ENCODE measurements at regions not wholly inside any gene's neighbourhood (a gene's known extent, or its start where the extent isn't known, plus 50 kb on each side); places are given as distances from the start of the nearest gene placed in this dataset.
"Not testable (repeated sequence)": the region's sequence is repeated elsewhere in the genome, so short reads cannot be mapped to it uniquely, and the experiment has no call there.

DNA sequence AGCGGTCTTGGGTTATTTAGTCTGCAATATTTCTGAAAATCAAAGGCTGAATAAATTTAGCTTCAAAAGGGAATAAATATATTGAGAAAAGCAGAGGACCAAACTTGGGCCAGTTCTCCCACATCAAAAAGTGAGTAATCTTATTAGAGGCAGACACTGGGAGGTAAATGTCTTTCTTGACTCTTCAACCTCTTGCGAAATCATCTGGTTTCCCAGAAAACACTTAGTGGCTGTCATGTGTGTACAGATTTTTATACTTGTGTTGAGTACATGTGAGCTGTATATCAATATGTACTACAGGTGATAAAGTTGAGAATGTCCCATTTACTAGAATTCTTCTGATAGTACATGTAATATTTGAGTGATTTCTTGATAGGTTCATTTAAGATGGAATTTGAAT, 454.9 kb downstream of the PRR16 start:
- no peak for DNase-seq

DNA sequence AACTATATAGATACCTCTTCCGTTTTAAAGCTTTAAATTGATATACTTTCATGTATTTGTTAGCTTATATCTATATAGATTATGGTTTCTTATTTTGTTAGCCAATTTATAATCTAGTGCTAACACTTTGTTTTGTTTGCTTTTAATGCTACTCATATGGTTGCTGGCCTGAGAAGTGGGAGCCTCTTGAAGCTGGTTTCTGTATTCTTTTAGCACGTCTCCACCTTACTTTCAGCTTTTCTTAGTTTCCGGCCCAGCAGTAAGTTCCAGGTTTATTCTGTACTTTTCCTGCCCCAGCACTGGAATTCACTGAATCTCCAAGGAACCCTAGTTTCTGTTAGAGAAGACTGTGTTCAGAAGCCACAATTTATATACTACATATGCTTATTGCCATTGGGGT, 458.9 kb downstream of the PRR16 start:
- H3K36me3 ChIP-seq (replicated peaks; ENCODE audit: control insufficient read depth, insufficient read depth, low read length) = no peaks in the 10 kb centered on the region
- H3K4me3 ChIP-seq (ENCODE audit: insufficient read depth, low read depth, low read length) = no peak overlapping the region
- no peak for DNase-seq
- no peaks in the 10 kb centered on the region for H3K27me3 ChIP-seq (ENCODE audit: control insufficient read depth, insufficient read depth, low read length)

More for the DNA sequence above, 454.9 kb downstream of the PRR16 start:
- H3K4me3 ChIP-seq (ENCODE audit: insufficient read depth, low read depth, low read length) = no peak overlapping the region
- H3K36me3 ChIP-seq (replicated peaks; ENCODE audit: control insufficient read depth, insufficient read depth, low read length) = no peaks in the 10 kb centered on the region
- H3K27me3 ChIP-seq (ENCODE audit: control insufficient read depth, insufficient read depth, low read length) = no peaks in the 10 kb centered on the region

DNA sequence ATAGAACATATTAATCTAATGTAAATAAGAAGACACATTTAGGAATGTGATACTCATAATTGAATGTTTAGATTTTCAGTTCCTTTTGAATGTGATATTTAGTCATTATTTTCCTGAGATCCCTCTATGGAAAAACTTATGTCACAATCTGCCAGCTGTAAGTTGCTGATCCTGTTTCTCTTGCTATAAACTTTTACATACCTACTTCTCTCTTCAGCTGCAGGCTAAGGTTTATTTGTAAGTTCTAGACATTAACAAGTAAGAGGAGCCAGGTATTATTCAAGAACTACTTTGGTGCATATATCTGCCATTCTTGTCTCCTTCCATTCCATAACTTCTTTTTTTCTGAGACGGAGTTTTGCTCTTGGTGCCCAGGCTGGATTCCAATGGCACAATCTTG, 462.4 kb downstream of the PRR16 start:
- no peak for DNase-seq
- Histone ChIP-seq H3K36me3 (replicated peaks; ENCODE audit: control insufficient read depth, insufficient read depth, low read length) (no peaks in the 10 kb centered on the region), H3K4me3 (ENCODE audit: insufficient read depth, low read depth, low read length) (no peak overlapping the region), H3K27me3 (ENCODE audit: control insufficient read depth, insufficient read depth, low read length) (no peaks in the 10 kb centered on the region)

DNA sequence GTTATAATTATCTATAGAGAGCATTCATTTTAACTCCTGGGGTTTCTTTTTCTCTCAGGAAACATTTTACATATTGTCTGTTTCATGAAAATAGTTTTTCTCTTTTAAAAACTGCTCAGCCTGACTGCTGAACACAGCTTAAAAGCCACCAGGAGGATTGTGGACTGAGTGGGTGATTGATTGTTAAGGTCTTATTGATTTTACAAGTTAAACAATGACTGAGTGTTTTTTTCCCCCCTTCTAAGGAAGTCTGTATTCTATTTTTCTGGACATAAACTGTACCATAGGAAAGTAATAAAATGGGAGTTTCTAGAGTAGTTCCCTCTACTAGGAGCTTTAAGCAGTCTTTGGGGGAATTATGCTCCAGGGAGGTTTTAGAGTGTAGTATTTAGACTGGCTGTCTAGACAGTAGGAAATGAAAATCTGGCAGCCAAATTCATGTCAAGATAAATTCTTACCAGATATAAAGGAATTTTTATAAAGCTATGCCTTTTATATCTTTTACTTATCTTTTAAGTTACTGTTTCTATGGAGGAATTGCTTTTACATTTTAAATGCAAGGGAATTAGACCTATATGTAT, 463.9 kb downstream of the PRR16 start:
- no peak for DNase-seq
- no peaks in the 10 kb centered on the region for H3K27me3 ChIP-seq (ENCODE audit: control insufficient read depth, insufficient read depth, low read length)
- H3K4me3 ChIP-seq (ENCODE audit: insufficient read depth, low read depth, low read length) = no peak overlapping the region

DNA sequence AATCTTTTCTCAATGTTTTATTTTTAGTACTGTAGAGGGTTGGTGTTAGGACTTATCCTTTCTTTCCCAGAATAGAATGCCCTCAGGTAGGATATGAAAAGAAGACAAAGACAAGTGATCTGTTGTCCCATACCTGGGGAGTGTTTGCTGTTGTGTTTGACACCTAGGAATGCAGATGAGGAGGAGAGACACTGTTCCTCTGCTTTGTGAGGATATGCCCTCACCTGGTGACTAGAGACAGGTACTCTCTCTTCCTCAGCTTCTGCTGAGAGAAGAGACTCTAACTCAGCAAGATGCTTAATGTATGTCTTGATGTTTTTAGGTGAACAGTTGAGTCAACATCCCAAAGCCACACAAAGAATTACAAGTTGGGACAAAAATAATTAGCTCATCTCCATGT, 468.4 kb downstream of the PRR16 start:
- Histone ChIP-seq H3K27me3 (ENCODE audit: control insufficient read depth, insufficient read depth, low read length) (no peaks in the 10 kb centered on the region), H3K4me3 (ENCODE audit: insufficient read depth, low read depth, low read length) (no peak overlapping the region), H3K36me3 (replicated peaks; ENCODE audit: control insufficient read depth, insufficient read depth, low read length) (no peaks in the 10 kb centered on the region)
- DNase-seq = peak; percentile 13

More for the DNA sequence above, 463.9 kb downstream of the PRR16 start:
- no peaks in the 10 kb centered on the region for H3K36me3 ChIP-seq (replicated peaks; ENCODE audit: control insufficient read depth, insufficient read depth, low read length)

DNA sequence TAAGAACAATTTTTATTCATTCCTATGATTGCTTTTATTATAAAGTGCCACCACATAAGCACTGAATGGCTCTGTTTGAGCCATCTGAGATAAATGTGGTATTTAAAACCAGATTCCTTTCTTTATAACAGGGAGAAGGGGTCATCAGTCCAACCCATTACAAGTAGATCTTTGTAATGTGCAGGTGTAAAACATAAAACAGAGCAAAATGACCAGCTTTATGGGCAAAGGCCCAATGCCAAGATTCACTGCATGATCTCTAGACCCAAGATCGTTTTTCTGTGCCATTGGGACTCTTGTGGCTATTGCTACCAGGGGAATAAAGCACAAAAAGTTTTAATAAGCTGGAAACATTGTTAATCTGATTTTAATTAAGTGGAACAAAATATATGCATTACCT, 469.9 kb downstream of the PRR16 start:
- DNase-seq = no peak
- H3K36me3 ChIP-seq (replicated peaks; ENCODE audit: control insufficient read depth, insufficient read depth, low read length) = no peaks in the 10 kb centered on the region

DNA sequence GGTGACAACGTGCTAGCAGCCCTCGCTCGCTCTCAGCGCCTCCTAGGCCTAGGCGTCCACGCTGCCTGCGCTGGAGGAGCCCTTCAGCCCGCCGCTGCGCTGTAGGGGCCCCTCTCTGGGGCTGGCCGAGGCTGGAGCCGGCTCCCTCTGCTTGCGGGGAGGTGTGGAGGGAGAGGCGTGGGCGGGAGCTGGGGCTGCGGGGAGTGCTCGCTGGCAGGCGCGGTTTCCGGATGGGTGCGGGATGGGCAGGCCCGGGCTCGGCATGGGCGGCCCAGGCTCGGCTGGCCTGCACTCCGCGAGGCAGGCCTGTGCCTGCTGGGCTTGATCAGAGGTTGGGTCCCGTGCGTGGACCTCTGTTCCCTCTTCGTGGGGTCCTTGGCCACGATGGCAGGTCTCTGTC, 472.6 kb downstream of the PRR16 start:
- no peak overlapping the region for H3K4me3 ChIP-seq (ENCODE audit: insufficient read depth, low read depth, low read length)
- no peak for DNase-seq
- no peaks in the 10 kb centered on the region for H3K27me3 ChIP-seq (ENCODE audit: control insufficient read depth, insufficient read depth, low read length)
- no peaks in the 10 kb centered on the region for H3K36me3 ChIP-seq (replicated peaks; ENCODE audit: control insufficient read depth, insufficient read depth, low read length)

More for the DNA sequence above, 469.9 kb downstream of the PRR16 start:
- Histone ChIP-seq H3K27me3 (ENCODE audit: control insufficient read depth, insufficient read depth, low read length) (no peaks in the 10 kb centered on the region), H3K4me3 (ENCODE audit: insufficient read depth, low read depth, low read length) (no peak overlapping the region)

DNA sequence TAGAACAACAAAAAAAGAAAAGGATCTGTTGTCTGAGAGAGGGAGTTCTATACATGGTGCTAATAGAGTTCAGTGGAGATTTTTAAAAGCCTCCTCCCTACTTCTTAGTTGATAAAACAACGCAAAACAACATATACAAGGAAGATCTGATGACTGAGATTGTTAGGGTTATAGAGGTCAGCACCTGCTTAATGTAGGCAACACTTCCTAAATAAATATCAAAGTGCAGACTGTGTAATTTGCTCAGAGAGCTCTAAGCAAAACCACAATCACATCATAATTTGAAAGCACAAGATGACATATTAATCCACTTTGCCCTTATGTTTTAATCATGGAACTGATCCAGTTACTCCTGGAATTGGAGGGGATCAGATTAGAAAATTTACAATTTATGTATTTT, 474.5 kb downstream of the PRR16 start:
- DNase-seq = no peak
- no peaks in the 10 kb centered on the region for H3K27me3 ChIP-seq (ENCODE audit: control insufficient read depth, insufficient read depth, low read length)
- H3K36me3 ChIP-seq (replicated peaks; ENCODE audit: control insufficient read depth, insufficient read depth, low read length) = no peaks in the 10 kb centered on the region
- no peak overlapping the region for H3K4me3 ChIP-seq (ENCODE audit: insufficient read depth, low read depth, low read length)

DNA sequence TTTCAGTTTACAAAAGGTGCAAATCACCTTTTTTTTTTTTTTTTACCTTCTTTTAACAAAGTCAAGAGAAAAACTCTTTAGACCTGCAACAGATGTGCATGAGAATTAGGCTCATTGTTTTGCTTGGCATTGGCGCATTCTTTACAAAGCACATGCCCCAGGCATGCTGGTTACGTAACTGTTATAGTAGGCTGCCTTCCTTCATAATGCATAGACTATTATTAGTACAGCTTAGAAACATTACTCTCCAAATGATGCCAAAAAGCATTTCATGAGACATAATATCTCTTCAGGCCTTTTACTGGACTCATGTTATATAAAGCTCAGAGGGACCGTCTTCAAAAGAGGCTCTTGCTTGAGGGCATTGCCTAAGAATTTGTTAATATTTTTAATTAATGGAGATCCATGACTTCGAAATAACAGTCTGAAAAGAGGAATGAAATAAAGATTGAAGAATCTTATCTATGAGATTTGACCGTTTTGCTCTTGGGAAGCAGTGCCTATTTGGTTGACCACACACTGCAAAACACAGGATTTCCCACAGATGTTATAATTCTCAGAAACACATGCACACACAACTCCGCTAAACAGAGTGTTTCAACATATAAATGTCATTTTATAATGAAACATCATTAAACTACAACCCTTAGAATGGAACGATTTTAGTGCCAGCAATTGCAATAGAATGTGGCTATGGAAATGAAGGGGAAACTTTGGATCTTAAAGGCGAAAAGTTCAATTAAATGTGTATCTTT, 478.7 kb downstream of the PRR16 start:
- Histone ChIP-seq H3K27me3 (ENCODE audit: control insufficient read depth, insufficient read depth, low read length) (no peaks in the 10 kb centered on the region), H3K4me3 (ENCODE audit: insufficient read depth, low read depth, low read length) (no peak overlapping the region), H3K36me3 (replicated peaks; ENCODE audit: control insufficient read depth, insufficient read depth, low read length) (no peaks in the 10 kb centered on the region)
- DNase-seq = no peak

DNA sequence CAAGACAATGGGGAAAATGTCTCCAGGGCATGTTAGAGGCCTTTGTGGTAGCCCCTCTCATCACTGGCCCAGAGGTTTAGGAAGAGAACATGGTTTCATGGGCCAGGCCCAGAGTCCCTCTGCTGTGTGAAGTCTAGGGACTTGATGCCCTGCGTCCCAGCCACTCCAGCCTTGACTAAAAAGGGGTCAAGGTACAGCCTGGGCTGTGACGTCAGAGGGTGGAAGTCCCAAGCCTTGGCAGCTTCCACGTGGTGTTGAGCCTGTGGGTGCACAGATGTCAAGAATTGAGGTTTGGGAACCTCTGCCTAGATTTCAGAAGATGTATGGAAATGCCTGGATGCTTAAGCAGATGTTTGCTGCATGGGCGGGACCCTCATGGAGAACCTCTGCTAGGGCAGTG, 485.5 kb downstream of the PRR16 start:
- not testable (repeated sequence) for H3K36me3 ChIP-seq (replicated peaks; ENCODE audit: control insufficient read depth, insufficient read depth, low read length); H3K27me3 ChIP-seq (ENCODE audit: control insufficient read depth, insufficient read depth, low read length); DNase-seq; H3K4me3 ChIP-seq (ENCODE audit: insufficient read depth, low read depth, low read length)

DNA sequence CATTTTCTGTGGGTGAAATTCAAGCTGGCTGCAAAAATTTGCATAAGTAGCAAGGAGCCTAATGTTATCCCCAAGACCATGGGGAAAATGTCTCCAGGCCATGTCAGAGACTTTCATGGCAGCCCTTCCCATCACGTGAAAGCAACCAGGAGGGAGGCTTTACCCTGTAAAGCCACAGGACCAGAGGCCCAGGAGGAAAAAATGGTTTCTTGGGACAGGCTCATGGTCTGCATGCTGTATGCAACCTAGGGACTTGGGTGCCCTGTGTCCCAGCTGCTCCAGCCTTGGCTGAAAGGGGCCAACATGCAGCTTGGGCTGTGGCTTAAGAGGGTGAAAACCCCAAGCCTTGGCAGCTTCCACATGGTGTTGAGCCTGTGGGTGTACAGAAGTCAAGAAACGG, 489.3 kb downstream of the PRR16 start:
- H3K36me3 ChIP-seq (replicated peaks; ENCODE audit: control insufficient read depth, insufficient read depth, low read length); H3K27me3 ChIP-seq (ENCODE audit: control insufficient read depth, insufficient read depth, low read length); H3K4me3 ChIP-seq (ENCODE audit: insufficient read depth, low read depth, low read length); DNase-seq: not testable (repeated sequence)

DNA sequence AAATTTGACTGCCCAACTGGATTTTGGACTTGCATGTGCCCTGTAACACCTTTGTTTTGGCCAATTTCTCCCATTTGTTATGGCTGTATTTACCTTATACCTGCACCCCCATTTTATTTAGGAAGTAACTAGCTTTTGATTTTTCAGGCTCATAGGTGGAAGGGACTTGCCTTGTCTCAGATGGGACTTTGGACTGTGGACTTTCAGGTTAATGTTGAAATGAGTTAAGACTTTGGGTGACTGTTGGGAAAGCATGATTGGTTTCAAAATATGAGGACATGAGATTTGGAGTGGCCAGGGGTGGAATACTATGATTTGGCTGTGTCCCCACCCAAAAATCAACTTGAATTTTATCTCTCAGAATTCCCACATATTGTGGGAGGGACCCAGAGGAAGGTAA, 490.2 kb downstream of the PRR16 start:
- DNase-seq = no peak
- Histone ChIP-seq H3K27me3 (ENCODE audit: control insufficient read depth, insufficient read depth, low read length) (no peaks in the 10 kb centered on the region), H3K4me3 (ENCODE audit: insufficient read depth, low read depth, low read length) (no peak overlapping the region), H3K36me3 (replicated peaks; ENCODE audit: control insufficient read depth, insufficient read depth, low read length) (no peaks in the 10 kb centered on the region)

DNA sequence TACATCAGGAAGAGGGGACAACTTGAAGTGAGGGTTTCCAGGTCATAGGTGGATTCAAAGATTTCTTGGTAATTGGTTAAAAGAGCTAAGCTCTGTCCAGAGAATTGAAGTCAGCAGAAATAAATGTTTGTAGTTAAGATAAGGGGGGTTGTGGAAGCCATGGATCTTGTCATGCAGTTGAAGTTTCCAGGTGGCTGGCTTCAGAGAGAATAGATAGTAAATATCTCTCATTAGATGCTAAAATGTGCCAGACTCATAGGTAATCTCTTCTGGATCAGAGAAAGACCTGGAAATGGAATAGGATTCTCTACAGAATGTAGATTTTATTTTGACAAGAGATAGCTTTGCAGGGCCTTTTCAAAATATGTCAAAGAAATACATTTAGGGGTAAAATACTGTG, 491.7 kb downstream of the PRR16 start:
- no peak for DNase-seq
- no peaks in the 10 kb centered on the region for H3K27me3 ChIP-seq (ENCODE audit: control insufficient read depth, insufficient read depth, low read length)
- H3K4me3 ChIP-seq (ENCODE audit: insufficient read depth, low read depth, low read length) = no peak overlapping the region
- no peaks in the 10 kb centered on the region for H3K36me3 ChIP-seq (replicated peaks; ENCODE audit: control insufficient read depth, insufficient read depth, low read length)

DNA sequence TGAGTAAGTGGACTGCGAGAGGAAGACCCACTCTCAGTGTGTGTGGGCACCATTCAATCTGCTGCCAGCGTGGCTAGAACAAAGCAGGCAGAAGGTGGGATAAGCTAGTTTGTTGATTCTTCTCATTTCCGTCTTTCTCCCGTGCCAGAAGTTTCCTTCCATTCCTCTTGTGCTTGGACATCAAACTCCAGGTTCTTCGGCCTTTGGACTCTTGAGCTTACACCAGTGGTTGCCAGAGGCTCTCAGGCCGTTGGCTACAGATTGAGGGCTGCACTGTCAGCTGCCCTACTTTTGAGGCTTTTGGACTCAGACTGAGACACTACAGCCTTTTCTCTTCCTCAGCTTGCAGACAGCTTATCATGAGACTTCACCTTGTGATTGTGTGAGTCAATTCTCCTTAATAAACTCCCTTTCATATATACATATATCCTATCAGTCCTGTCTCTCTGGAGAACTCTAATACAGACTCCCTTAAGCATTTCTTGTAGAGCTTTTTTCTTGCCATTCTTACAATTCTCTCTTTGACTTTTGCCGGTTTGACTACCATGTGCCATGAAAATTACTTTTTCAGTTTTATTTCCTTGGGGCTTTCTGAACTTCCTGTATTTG, 494.9 kb downstream of the PRR16 start:
- H3K4me3 ChIP-seq (ENCODE audit: insufficient read depth, low read depth, low read length) = no peak overlapping the region
- no peak for DNase-seq
- H3K27me3 ChIP-seq (ENCODE audit: control insufficient read depth, insufficient read depth, low read length) = no peaks in the 10 kb centered on the region
- no peaks in the 10 kb centered on the region for H3K36me3 ChIP-seq (replicated peaks; ENCODE audit: control insufficient read depth, insufficient read depth, low read length)

DNA sequence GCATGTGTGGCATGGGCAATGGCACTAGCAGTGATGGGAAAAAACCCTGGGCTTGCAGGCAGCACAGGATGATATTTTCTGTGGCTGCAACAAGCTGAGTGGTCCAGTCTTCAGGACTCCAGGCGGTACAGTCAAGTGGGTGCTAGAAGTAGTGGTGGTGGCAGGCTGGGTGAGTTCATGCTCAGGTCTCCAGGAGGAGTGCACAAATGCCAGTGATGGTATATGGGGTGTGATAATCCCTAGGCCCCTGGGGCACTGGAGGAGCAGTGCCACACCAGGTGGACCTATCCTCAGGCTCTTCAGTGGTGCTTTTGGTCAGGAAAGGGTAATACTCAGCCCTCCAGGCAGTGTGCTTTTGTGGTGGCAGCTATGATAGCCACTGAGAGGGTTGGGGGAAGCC, 496.4 kb downstream of the PRR16 start:
- no peak for DNase-seq
- H3K36me3 ChIP-seq (replicated peaks; ENCODE audit: control insufficient read depth, insufficient read depth, low read length) = no peaks in the 10 kb centered on the region
- no peaks in the 10 kb centered on the region for H3K27me3 ChIP-seq (ENCODE audit: control insufficient read depth, insufficient read depth, low read length)
- no peak overlapping the region for H3K4me3 ChIP-seq (ENCODE audit: insufficient read depth, low read depth, low read length)
